GM13977 (cell line): ENCODE measurements at regions not wholly inside any gene's neighbourhood (a gene's known extent, or its start where the extent isn't known, plus 50 kb on each side); places are given as distances from the start of the nearest gene placed in this dataset.

Experiments
- DNase-seq: peaks from one replicate; pipeline ENCODE4 v3.0.0; 2012; ENCODE audit warnings: low spot score
- CTCF ChIP-seq: IDR thresholded peaks from 2 replicates; pipeline ENCODE4 v1.5.1; 2012; ENCODE audit warnings: mild to moderate bottlenecking, control low read depth; ENCODE audit not compliant: insufficient read depth; ENCODE audit errors: extremely low read depth, missing control alignments
- in situ Hi-C: fragments of 300-500 bp; cut with MboI; formaldehyde crosslinking; loops from one replicate; pipeline ENCODE4 v1.12.0; 2022; ENCODE audit warnings: low sequenced_read_pairs, low pct_unique_long_range_greater_than_20kb, mixed read lengths, inconsistent platforms; ENCODE audit not compliant: unreplicated experiment

DNA sequence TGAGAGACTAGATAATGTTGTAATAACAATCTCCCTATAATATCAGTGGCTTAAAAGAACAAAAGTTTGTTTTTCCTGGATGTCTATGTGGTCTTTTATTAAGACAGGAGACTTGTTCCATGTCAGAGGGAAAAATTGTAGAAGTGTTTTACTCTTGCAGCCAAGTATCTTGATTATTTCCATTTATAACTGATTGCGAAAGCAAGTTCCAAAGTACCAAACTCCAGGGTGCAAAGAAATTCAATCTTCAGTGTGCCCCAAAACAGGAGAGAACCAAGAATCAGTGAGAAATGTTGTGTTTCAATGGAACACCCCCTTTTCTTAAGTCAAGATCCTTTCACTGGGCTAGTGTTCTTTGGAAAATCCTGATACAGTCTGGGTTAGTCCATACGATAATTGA is 624.4 kb upstream of the BCHE start:
- in situ Hi-C loops: no loop called here
- DNase-seq: no peak
- TF ChIP-seq CTCF: no peak

DNA sequence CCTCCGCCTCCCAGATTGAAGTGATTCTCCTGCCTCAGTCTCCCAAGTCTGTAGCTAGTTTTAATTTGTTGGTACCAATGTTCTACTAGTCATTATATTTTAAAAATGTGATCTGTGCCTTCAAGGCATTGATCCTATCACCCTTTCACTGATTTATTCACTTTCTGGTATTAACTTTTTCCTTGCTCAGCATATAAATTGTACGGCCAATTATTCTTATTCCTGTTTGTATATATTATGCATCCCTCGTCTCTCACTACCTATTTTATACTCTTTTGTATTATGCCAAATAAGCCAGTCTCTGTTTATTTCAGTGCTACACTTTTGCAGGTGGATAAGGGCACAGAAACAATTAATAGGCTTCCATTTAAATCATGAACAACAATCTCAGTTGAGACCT is 620.2 kb upstream of the BCHE start:
- no peak for TF ChIP-seq CTCF
- DNase-seq: no peak
- in situ Hi-C loops: no loop called here

DNA sequence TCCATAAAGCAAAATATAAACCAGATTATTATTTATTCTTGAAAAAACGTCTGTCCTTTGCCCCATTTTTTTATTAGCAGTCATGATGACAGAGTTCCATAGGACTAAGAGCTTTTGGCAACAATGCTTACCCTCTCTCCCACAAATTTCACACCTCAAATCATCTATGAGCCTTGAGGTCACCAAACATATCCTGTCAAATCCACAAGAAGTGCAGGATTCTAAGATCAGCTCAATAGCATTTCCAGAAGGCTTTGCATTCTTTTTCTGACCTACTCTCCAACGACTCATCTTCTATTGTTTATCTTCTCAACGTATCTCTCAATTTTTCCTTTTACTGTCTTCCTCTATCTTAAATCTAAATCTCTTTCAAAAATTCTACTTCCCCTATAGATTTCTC is 619.1 kb upstream of the BCHE start:
- in situ Hi-C loops: no loop called here
- DNase-seq: no peak
- no peak for TF ChIP-seq CTCF

- TF ChIP-seq CTCF: no peak
- no peak for DNase-seq
- in situ Hi-C loops: no loop called here
These were observed 618.5 kb upstream of the BCHE start for GRCh38 chr3:166455744-166456143.

DNA sequence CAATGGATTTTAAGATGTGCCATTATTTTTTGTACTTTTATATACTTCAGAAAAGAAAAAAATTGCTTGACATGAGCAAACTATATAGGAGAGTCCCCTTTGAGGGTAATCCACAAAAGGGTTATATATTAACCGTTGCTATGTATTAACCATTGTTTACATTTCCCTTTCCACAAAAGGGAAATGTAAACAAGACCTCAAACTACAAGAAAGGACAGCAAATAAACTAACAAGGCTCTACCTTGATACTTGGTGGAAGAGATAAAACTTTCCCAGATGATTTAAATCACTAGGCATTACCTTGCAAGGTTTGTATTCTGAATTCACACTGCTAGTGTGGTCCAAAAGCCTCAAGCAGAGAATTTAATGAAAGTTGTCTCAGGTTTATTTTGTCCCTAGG is 616.3 kb upstream of the BCHE start:
- in situ Hi-C loops: no loop called here
- no peak for TF ChIP-seq CTCF
- no peak for DNase-seq

- DNase-seq: no peak
- TF ChIP-seq CTCF: no peak
- in situ Hi-C loops: no loop called here
These were observed 614.8 kb upstream of the BCHE start for GRCh38 chr3:166451997-166452396.

DNA sequence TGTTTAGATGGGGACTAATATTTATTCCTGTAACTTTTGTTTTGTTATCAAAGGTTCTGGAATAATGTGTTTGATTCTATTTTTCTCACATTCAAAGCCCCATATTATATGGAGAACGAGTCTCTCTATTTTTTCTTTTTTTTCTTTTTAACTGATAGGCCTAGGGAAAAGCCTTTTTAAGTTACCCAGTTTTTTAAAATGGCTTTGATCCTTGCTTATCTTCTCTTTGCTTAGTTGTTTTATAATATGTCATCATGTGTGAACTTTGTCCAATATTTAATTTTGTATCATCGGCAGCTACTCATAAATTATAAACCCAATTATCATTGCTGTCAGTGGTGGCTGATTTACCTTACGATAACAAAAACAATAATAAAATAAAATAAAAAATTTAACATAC is 610.3 kb upstream of the BCHE start:
- in situ Hi-C loops: no loop called here
- DNase-seq: no peak
- TF ChIP-seq CTCF: no peak
